HEK293 (cell line): ENCODE measurements at regions not wholly inside any gene's neighbourhood (a gene's known extent, or its start where the extent isn't known, plus 50 kb on each side); places are given as distances from the start of the nearest gene placed in this dataset.

Experiments used
- HOXA7 ChIP-seq: sonication (generic); formaldehyde crosslinking; IDR thresholded peaks from 2 replicates; pipeline ENCODE4 v1.8.1; 2022; ENCODE audit warnings: missing genetic modification reagents, borderline replicate concordance
- KLF7 ChIP-seq: fragments of 450-650 bp; formaldehyde crosslinking; IDR thresholded peaks from 2 replicates; pipeline ENCODE4 v1.5.1; 2016; ENCODE audit warnings: missing biosample characterization, missing genetic modification characterization, borderline replicate concordance
- KLF8 ChIP-seq: fragments of 450-650 bp; formaldehyde crosslinking; IDR thresholded peaks from 2 replicates; pipeline ENCODE4 v1.5.1; 2016; ENCODE audit warnings: missing biosample characterization, missing genetic modification characterization
- MZF1 ChIP-seq: fragments of 450-650 bp; formaldehyde crosslinking; IDR thresholded peaks from 2 replicates; pipeline ENCODE4 v1.5.1; 2017; ENCODE audit warnings: missing biosample characterization, missing genetic modification characterization, borderline replicate concordance
- PATZ1 ChIP-seq: fragments of 450-650 bp; formaldehyde crosslinking; IDR thresholded peaks from 2 replicates; pipeline ENCODE4 v1.5.1; 2016; ENCODE audit warnings: missing biosample characterization, missing genetic modification characterization
- PRDM1 ChIP-seq: fragments of 450-650 bp; formaldehyde crosslinking; IDR thresholded peaks from 2 replicates; pipeline ENCODE4; 2016; ENCODE audit warnings: missing biosample characterization, missing genetic modification characterization
- PRDM6 ChIP-seq: fragments of 450-650 bp; formaldehyde crosslinking; IDR thresholded peaks from 2 replicates; pipeline ENCODE4 v1.5.1; 2017; ENCODE audit warnings: missing biosample characterization, missing genetic modification characterization
- SP3 ChIP-seq: fragments of 450-650 bp; formaldehyde crosslinking; IDR thresholded peaks from 2 replicates; pipeline ENCODE4 v1.5.1; 2016; ENCODE audit warnings: missing biosample characterization, missing genetic modification characterization
- SP7 ChIP-seq: fragments of 450-650 bp; formaldehyde crosslinking; IDR thresholded peaks from 2 replicates; pipeline ENCODE4 v1.5.1; 2016; ENCODE audit warnings: missing biosample characterization, missing genetic modification characterization
- ZBTB10 ChIP-seq: fragments of 450-650 bp; formaldehyde crosslinking; IDR thresholded peaks from 2 replicates; pipeline ENCODE4 v1.5.1; 2016; ENCODE audit warnings: missing biosample characterization, missing genetic modification characterization
- ZBTB17 ChIP-seq: fragments of 450-650 bp; formaldehyde crosslinking; IDR thresholded peaks from 2 replicates; pipeline ENCODE4 v1.5.1; 2016; ENCODE audit warnings: missing biosample characterization, missing genetic modification characterization
- ZBTB21 ChIP-seq: fragments of 450-650 bp; formaldehyde crosslinking; IDR thresholded peaks from 2 replicates; pipeline ENCODE4 v1.5.1; 2017; ENCODE audit warnings: missing biosample characterization, missing genetic modification characterization
- ZNF16 ChIP-seq: fragments of 450-650 bp; formaldehyde crosslinking; IDR thresholded peaks from 2 replicates; pipeline ENCODE4 v1.5.1; 2016; ENCODE audit warnings: low read depth, missing biosample characterization, missing genetic modification characterization
- ZNF169 ChIP-seq: fragments of 450-650 bp; formaldehyde crosslinking; IDR thresholded peaks from 2 replicates; pipeline ENCODE4 v1.5.1; 2016; ENCODE audit warnings: missing biosample characterization, missing genetic modification characterization
- ZNF18 ChIP-seq: fragments of 450-650 bp; formaldehyde crosslinking; IDR thresholded peaks from 2 replicates; pipeline ENCODE4 v1.5.1; 2016; ENCODE audit warnings: missing biosample characterization, missing genetic modification characterization
- ZNF2 ChIP-seq: fragments of 450-650 bp; formaldehyde crosslinking; IDR thresholded peaks from 2 replicates; pipeline ENCODE4 v1.5.1; 2016; ENCODE audit warnings: missing biosample characterization, missing genetic modification characterization
- ZNF266 ChIP-seq: fragments of 450-650 bp; formaldehyde crosslinking; IDR thresholded peaks from 2 replicates; pipeline ENCODE4 v1.5.1; 2016; ENCODE audit warnings: missing biosample characterization, missing genetic modification characterization, low read depth
- ZNF292 ChIP-seq: fragments of 450-650 bp; formaldehyde crosslinking; IDR thresholded peaks from 2 replicates; pipeline ENCODE4 v1.5.1; 2016; ENCODE audit warnings: low read depth, missing biosample characterization, missing genetic modification characterization, borderline replicate concordance
- ZNF350 ChIP-seq: fragments of 450-650 bp; formaldehyde crosslinking; IDR thresholded peaks from 2 replicates; pipeline ENCODE4 v1.5.0; 2017; ENCODE audit warnings: missing biosample characterization, mild to moderate bottlenecking, missing genetic modification characterization
- ZNF362 ChIP-seq: fragments of 450-650 bp; formaldehyde crosslinking; IDR thresholded peaks from 2 replicates; pipeline ENCODE4 v1.5.1; 2016; ENCODE audit warnings: missing biosample characterization, missing genetic modification characterization
- ZNF366 ChIP-seq: fragments of 450-650 bp; formaldehyde crosslinking; conservative IDR thresholded peaks from 2 replicates; pipeline ENCODE4 v1.5.1; 2016; ENCODE audit warnings: missing biosample characterization, missing genetic modification characterization
- ZNF510 ChIP-seq: fragments of 450-650 bp; formaldehyde crosslinking; IDR thresholded peaks from 2 replicates; pipeline ENCODE4 v1.5.1; 2018; ENCODE audit warnings: mild to moderate bottlenecking, missing genetic modification characterization, missing biosample characterization; ENCODE audit not compliant: insufficient replicate concordance
- ZNF623 ChIP-seq: fragments of 450-650 bp; formaldehyde crosslinking; IDR thresholded peaks from 2 replicates; pipeline ENCODE4 v1.5.1; 2016; ENCODE audit warnings: missing biosample characterization, missing genetic modification characterization
- ZNF626 ChIP-seq: fragments of 450-650 bp; sonication (Bioruptor Pico); formaldehyde crosslinking; IDR thresholded peaks from 2 replicates; pipeline ENCODE4 v1.5.1; 2018; ENCODE audit warnings: missing biosample characterization, missing genetic modification characterization, inconsistent platforms
- ZNF654 ChIP-seq: fragments of 450-650 bp; formaldehyde crosslinking; IDR thresholded peaks from 2 replicates; pipeline ENCODE4 v1.5.1; 2016; ENCODE audit warnings: low read depth, missing biosample characterization, missing genetic modification characterization
- ZNF692 ChIP-seq: fragments of 450-650 bp; formaldehyde crosslinking; IDR thresholded peaks from 2 replicates; pipeline ENCODE4 v1.5.1; 2016; ENCODE audit warnings: missing biosample characterization, missing genetic modification characterization
- ZNF701 ChIP-seq: fragments of 450-650 bp; formaldehyde crosslinking; IDR thresholded peaks from 2 replicates; pipeline ENCODE4 v1.5.1; 2016; ENCODE audit warnings: missing biosample characterization, missing genetic modification characterization
- ZNF792 ChIP-seq: fragments of 450-650 bp; formaldehyde crosslinking; IDR thresholded peaks from 2 replicates; pipeline ENCODE4 v1.5.1; 2016; ENCODE audit warnings: missing biosample characterization, missing genetic modification characterization
- ZNF843 ChIP-seq: fragments of 450-650 bp; formaldehyde crosslinking; IDR thresholded peaks from 2 replicates; pipeline ENCODE4 v1.5.1; 2016; ENCODE audit warnings: missing biosample characterization, missing genetic modification characterization

GRCh38 chr18:22559414-22560274 is 141.9 kb upstream of the CTAGE1 start (continued):
- TF ChIP-seq ZNF510 (tag by site-specific recombination) (no peak), PATZ1 (tag by site-specific recombination) (peak; percentile 76), ZBTB17 (tag by site-specific recombination) (peak; percentile 57; the same call in 1 of the 2 replicates), ZNF292 (no peak), ZNF266 (tag by site-specific recombination) (no peak), PRDM1 (tag by site-specific recombination) (peak; percentile 66), ZNF18 (tag by site-specific recombination) (no peak), ZNF350 (tag by site-specific recombination) (no peak), SP7 (tag by site-specific recombination) (peak; percentile 92), ZNF843 (tag by site-specific recombination) (peak; percentile 73), ZNF654 (tag by site-specific recombination) (no peak), PRDM6 (no peak), MZF1 (tag by site-specific recombination) (no peak), ZBTB21 (tag by site-specific recombination) (no peak), ZNF692 (tag by site-specific recombination) (peak; percentile 67; the same call in 1 of the 2 replicates), ZNF366 (tag by site-specific recombination) (peak; percentile 63), ZNF2 (tag by site-specific recombination) (no peak), ZNF362 (tag by site-specific recombination) (no peak), KLF7 (tag by site-specific recombination) (no peak), ZNF701 (tag by site-specific recombination) (no peak), ZNF623 (tag by site-specific recombination) (no peak), HOXA7 (no peak), ZNF792 (tag by site-specific recombination) (no peak), SP3 (tag by site-specific recombination) (no peak), KLF8 (tag by site-specific recombination) (peak; percentile 58; the same call in 1 of the 2 replicates), ZNF16 (tag by site-specific recombination) (no peak), ZNF169 (no peak), ZBTB10 (tag by site-specific recombination) (0 out of 2 replicates have a peak, but pooled peaks have one; percentile 19), ZNF626 (tag by site-specific recombination) (no peak)
